K562 (cell line): ENCODE measurements at regions not wholly inside any gene's neighbourhood (a gene's known extent, or its start where the extent isn't known, plus 50 kb on each side); places are given as distances from the start of the nearest gene placed in this dataset.

ENCODE experiments used
- ATAC-seq: fragments of 200-7000 bp; cut with Tn5 transposase; 3 replicates; pipeline ENCODE4 v1.9.1; 2020; ENCODE audit warnings: moderate library complexity
- BruUV-seq: library from RNA; stranded (reverse); fragments of 400-500 nt; replicated peaks from 2 replicates; lab custom pipeline; 2021; lab: Mats Ljungman, UMichigan
- CTCF ChIA-PET: fragments of 300-600 bp; formaldehyde crosslinking; extraction: SDS; loops from one replicate; lab custom pipeline; 2021; ENCODE audit warnings: low intra/inter-chr PET ratio; lab: Yijun Ruan, JAX
- POLR2A ChIA-PET: fragments of 300-600, 350-650 bp; sonication (Branson Sonifier 250); formaldehyde crosslinking; extraction: SDS; loops from one replicate; lab custom pipeline; 2021; ENCODE audit warnings: antibody characterized with exemption, inconsistent platforms; lab: Yijun Ruan, JAX
- DNase-seq, 4 experiments: peaks; one replicate each; pipeline versions ENCODE4 v3.0.0 to v3.0.0-alpha.2; 2011 to 2018; ENCODE audit warnings: low spot score in 3 of 4, mixed read lengths in 3 of 4; ENCODE audit errors: extremely low read depth in 1 of 4
- FAIRE-seq: peaks from 2 replicates; lab custom pipeline; 2011; peaks lifted over from hg19 to GRCh38; lab: Jason Lieb, UNC
- H2AFZ ChIP-seq: 2 replicates; pipeline ENCODE4 v1.6.0; 2011; ENCODE audit warnings: low read depth, low read length, control low read depth, inconsistent platforms
- H3K27ac ChIP-seq: fragments of 200-600 bp; 3 replicates; pipeline ENCODE4 v1.8.0; 2011; ENCODE audit warnings: low read depth, mild to moderate bottlenecking, control low read depth, inconsistent platforms, low read length, moderate library complexity, mixed read lengths; ENCODE audit errors: extremely low read depth
- H3K27me3 ChIP-seq, 2 experiments: fragments of 300-600 bp in 1 of 2; 2 replicates in 1 of 2; 3 replicates in 1 of 2; pipeline versions ENCODE4 v1.6.0 to v1.8.0; 2011; ENCODE audit warnings: inconsistent platforms in 2 of 2, low read length in 2 of 2, mild to moderate bottlenecking in 1 of 2, mixed read lengths in 1 of 2, moderate library complexity in 1 of 2; ENCODE audit not compliant: control insufficient read depth in 2 of 2, insufficient read depth in 2 of 2
- H3K36me3 ChIP-seq: fragments of 300-600 bp; 3 replicates; pipeline ENCODE4 v1.8.0; 2011; ENCODE audit warnings: mild to moderate bottlenecking, low read length, inconsistent platforms; ENCODE audit not compliant: control insufficient read depth, insufficient read depth
- H3K4me1 ChIP-seq, 2 experiments: fragments of 200-600 bp in 1 of 2; replicated peaks in 1 of 2; 2 replicates in 1 of 2; 3 replicates in 1 of 2; pipeline versions ENCODE4 v1.5.1 to v1.8.0; 2011; ENCODE audit warnings: inconsistent platforms in 2 of 2, low read length in 2 of 2, mild to moderate bottlenecking in 1 of 2, mixed read lengths in 1 of 2, moderate library complexity in 1 of 2; ENCODE audit not compliant: control insufficient read depth in 2 of 2, insufficient read depth in 2 of 2
- H3K4me2 ChIP-seq: 2 replicates; pipeline ENCODE4 v1.6.1; 2011; ENCODE audit warnings: low read length, control low read depth, inconsistent platforms, mixed read lengths; ENCODE audit not compliant: insufficient read depth
- H3K4me3 ChIP-seq: fragments of 200-600 bp; sonication (generic), shearing (Covaris generic); 2 replicates; pipeline ENCODE4 v1.5.1; 2016; ENCODE audit warnings: control low read depth, inconsistent platforms
- H3K79me2 ChIP-seq: fragments of 200-600 bp; 3 replicates; pipeline ENCODE4 v1.8.0; 2011; ENCODE audit warnings: low read length, inconsistent platforms; ENCODE audit not compliant: control insufficient read depth, insufficient read depth
- H3K9ac ChIP-seq, 2 experiments: 2 replicates each; pipeline versions ENCODE4 v1.6.0 to v1.6.1; 2011; ENCODE audit warnings: low read depth in 2 of 2, low read length in 2 of 2, control low read depth in 1 of 2, inconsistent platforms in 1 of 2, mild to moderate bottlenecking in 1 of 2, mixed read lengths in 1 of 2; ENCODE audit not compliant: insufficient read depth in 1 of 2
- H3K9me1 ChIP-seq: one replicate; pipeline ENCODE4 v1.6.0; 2011; ENCODE audit warnings: inconsistent platforms, mild to moderate bottlenecking, low read length, moderate library complexity; ENCODE audit not compliant: control insufficient read depth, insufficient read depth
- H3K9me3 ChIP-seq: replicated peaks from 2 replicates; pipeline ENCODE4 v1.5.1; 2011; ENCODE audit warnings: low read depth, low read length, inconsistent platforms; ENCODE audit not compliant: control insufficient read depth, insufficient read depth
- H4K20me1 ChIP-seq: replicated peaks from 2 replicates; pipeline ENCODE4 v1.6.1; 2011; ENCODE audit warnings: low read length, inconsistent platforms, mixed read lengths; ENCODE audit not compliant: control insufficient read depth, insufficient read depth
- CBFB ChIP-seq: sonication (generic); formaldehyde crosslinking; IDR thresholded peaks from 2 replicates; pipeline ENCODE4 v1.4.0; 2020; ENCODE audit warnings: mild to moderate bottlenecking, missing genetic modification reagents
- E2F3 ChIP-seq: fragments of 250-450 bp; sonication (Bioruptor Pico); IDR thresholded peaks from 2 replicates; pipeline ENCODE4 v1.4.0; 2020; ENCODE audit warnings: mild to moderate bottlenecking
- HLTF ChIP-seq: fragments of 450-650 bp; IDR thresholded peaks from 2 replicates; pipeline ENCODE4 v1.6.1; 2016
- KAT2B ChIP-seq: IDR thresholded peaks from one replicate; pipeline ENCODE4 v1.6.1; 2012; ENCODE audit warnings: low read depth, mild to moderate bottlenecking, control low read depth, inconsistent platforms, low read length, moderate library complexity
- KDM4B ChIP-seq, 2 experiments: fragments of 450-650 bp in 1 of 2; sonication (generic) in 1 of 2; IDR thresholded peaks; 2 replicates each; pipeline ENCODE4 v1.6.1; 2016 to 2017; ENCODE audit warnings: borderline replicate concordance in 2 of 2, antibody characterized with exemption in 1 of 2, low read depth in 1 of 2, mild to moderate bottlenecking in 1 of 2
- MLX ChIP-seq, 2 experiments: fragments of 450-650 bp in 1 of 2; sonication (generic) in 1 of 2; formaldehyde crosslinking; conservative IDR thresholded peaks; 2 replicates each; pipeline versions ENCODE4 v1.4.0 to v1.8.1; 2020 to 2022; ENCODE audit warnings: mild to moderate bottlenecking in 1 of 2, missing genetic modification reagents in 1 of 2
- MTA1 ChIP-seq: fragments of 450-650 bp; IDR thresholded peaks from 2 replicates; pipeline ENCODE4 v1.6.1; 2017; ENCODE audit warnings: borderline replicate concordance
- STAT6 ChIP-seq: sonication (generic); formaldehyde crosslinking; IDR thresholded peaks from 2 replicates; pipeline ENCODE4 v1.8.1; 2023; ENCODE audit warnings: mild to moderate bottlenecking, missing genetic modification reagents
- ZNF431 ChIP-seq: sonication (generic); formaldehyde crosslinking; IDR thresholded peaks from 2 replicates; pipeline ENCODE4 v1.8.0; 2022; ENCODE audit warnings: mild to moderate bottlenecking, missing genetic modification reagents
- WGBS: fragments of 100-300 bp; shearing (Covaris generic); methylation state at CpG from one replicate; pipeline ENCODE4 v1.1.6; 2016; ENCODE audit warnings: low coverage, mixed read lengths; ENCODE audit not compliant: insufficient coverage; ENCODE audit errors: missing lambda C conversion rate; 5-methylcytosine and 5-hydroxymethylcytosine counted together
- in situ Hi-C: fragments of 300-500 bp; cut with MboI; formaldehyde crosslinking; loops from 4 replicates; pipeline ENCODE4 v1.15.0; 2018; ENCODE audit warnings: inconsistent platforms, mixed read lengths
- intact Hi-C: fragments of 100-400 bp; cut with micrococcal nuclease; formaldehyde crosslinking; loops from 2 replicates; pipeline ENCODE4 v1.14.2; 2022

- H3K9me1 ChIP-seq, result no peaks in the 10 kb centered on the region
- no peak overlapping the region for H2AFZ ChIP-seq
- WGBS, result 0% methylated on average over 4 of the region's 4 CpGs
- no peak overlapping the region for H3K27ac ChIP-seq
- H4K20me1 ChIP-seq, result no peaks in the 10 kb centered on the region
- H3K4me2 ChIP-seq, result no peak overlapping the region
- in situ Hi-C loops, result no loop called here
- POLR2A ChIA-PET, result interaction anchor here (0.8 kb wide), 1 partner anchor 27 kb away, joined by 3 read pairs; no protein-coding TSS in a partner anchor
- CTCF ChIA-PET, result no interaction called here
- H3K27me3 ChIP-seq, result peaks cover 3 to 19% of the 10 kb centered on the region in 2 experiments; a peak in 3 of 5 replicates
- ATAC-seq (no peak), DNase-seq (no peak), FAIRE-seq (no peak)
- H3K4me1 ChIP-seq, result no peaks in the 10 kb centered on the region
- TF ChIP-seq CBFB (no peak), STAT6 (CRISPR knock-in tag) (no peak), HLTF (no peak), KAT2B (no peak), MLX (CRISPR knock-in tag; conservative IDR thresholded peaks at IDR 0.05) (no peak), E2F3 (CRISPR knock-in tag) (no peak), MTA1 (no peak), ZNF431 (CRISPR knock-in tag) (no peak), KDM4B (IDR thresholded peaks at IDR 0.05; ENCODE audit: borderline replicate concordance in 2 of 2, low read depth in 1 of 2) (no peak)
- intact Hi-C loops, result no loop called here
- no peaks in the 10 kb centered on the region for H3K36me3 ChIP-seq
- no peaks in the 10 kb centered on the region for H3K9me3 ChIP-seq
- no peak overlapping the region for H3K4me3 ChIP-seq
- H3K79me2 ChIP-seq, result no peaks in the 10 kb centered on the region
- no peak overlapping the region for H3K9ac ChIP-seq
- no TSS peak for BruUV-seq
These were observed 120.5 kb downstream of the CCT6B start for GRCh38 chr17:34840750-34841149.
